NCI-H2196 (cell line): ENCODE measurements at regions not wholly inside any gene's neighbourhood (a gene's known extent, or its start where the extent isn't known, plus 50 kb on each side); places are given as distances from the start of the nearest gene placed in this dataset.

Source experiments
- DNase-seq: peaks from one replicate; lab custom pipeline; 2025; ENCODE audit not compliant: unreplicated experiment; lab: John Stamatoyannopoulos, UW

DNA sequence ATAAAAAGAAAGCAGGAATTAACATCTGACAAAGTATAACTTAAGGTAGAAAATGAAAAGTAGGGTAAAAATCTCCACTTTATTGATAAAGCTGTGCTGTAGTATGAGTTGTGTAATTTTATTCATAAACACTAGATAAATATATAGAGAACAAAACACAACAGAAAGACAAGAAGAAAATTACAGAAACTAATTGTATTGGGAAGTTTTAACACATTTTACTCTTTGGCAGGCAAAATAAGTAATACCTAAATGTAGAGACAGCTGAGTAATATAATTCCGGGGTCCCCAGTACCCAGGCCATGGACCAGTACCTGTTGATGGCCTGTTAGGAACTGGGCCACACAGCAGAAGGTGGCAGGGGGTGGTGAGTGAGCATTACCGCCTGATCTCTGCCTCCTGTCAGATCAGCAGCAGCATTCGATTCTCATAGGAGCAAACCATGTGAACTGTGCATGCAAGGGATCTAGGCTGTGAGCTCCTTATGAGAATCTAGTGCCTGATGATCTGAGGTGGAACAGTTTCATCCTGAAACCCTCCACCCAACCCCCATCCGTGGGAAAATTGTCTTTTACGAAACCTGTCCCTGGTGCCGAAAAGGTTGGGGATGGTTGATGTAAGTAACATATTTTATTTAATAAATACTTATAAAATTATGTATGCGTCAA lies 84.4 kb upstream of the ETV6 start:
- DNase-seq: no peak

DNA sequence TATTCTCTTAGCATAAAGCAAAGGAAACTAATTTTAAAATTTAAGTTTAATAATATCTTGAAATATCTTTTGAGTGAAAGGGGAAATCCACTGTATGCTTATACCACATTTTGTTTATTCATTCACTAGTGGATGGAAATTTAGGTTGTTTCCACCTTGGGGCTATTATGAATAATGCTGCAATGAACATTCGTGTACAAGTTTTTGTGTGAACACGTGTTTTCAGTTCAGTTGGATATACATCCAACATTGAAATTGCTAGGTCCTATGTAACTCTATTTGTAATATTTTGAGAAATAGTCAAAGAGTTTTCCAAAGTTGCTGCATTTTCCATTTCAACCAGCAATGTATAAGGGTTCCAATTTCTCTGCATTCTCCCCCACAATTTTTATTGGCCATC lies 83.7 kb upstream of the ETV6 start:
- DNase-seq: no peak

DNA sequence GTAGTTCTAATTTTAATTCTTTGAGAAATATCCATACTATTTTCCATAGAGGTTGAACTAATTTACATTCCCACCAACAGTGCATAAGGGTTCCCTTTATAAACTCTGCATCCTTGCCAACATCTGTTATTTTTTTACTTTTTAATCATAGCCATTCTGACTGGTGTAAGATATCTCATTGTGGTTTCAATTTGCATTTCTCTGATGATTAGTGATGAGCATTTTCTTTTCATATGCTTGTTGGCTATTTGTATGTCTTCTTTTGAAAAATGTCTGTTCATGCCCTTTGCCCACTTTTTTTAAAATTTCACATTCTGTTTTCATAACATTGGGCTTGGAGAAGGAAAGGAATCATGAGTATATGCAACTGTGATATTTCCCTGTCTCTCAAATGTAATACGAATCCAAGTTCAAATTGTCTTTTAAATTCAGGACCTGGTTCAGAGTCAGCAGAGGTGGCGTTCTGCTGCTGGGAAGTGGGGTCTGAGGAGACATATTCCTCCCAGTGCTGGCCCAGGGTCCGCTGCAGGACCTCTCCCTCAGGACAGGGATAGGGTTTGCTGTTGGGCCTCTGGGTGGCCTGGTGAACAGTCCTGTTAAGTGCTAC lies 81.2 kb upstream of the ETV6 start:
- no peak for DNase-seq

DNA sequence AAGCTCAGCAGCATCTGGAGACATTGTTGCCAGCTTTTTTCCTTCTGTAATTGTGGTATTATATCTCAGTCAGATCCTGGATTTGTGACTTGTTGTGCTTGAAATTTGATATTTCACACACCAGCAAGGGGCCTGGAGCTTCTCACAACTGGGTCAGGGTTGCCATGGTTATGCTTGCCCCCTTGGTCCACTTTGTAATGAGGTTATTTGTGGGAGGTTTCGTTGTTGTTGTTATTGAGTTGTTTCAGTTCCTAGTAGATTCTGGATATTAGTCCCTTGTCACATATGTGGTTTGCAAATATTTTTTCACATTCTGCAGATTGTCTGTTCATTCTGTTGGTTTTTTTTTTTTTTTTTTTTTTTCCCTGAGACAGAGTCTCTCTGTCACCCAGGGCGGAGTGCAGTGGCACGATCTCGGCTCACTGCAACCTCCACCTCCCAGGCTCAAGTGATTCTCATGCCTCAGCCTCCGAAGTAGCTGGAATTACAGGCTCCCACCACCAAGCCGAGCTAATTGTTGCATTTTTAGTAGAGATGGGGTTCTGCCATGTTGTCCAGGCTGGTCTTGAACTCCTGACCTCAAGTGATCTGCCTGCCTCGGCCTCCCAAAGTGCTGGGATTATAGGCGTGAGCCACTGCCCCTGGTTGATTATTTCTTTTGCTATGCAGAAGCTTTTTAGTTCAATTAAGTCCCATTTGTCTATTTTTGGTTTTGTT lies 80.6 kb upstream of the ETV6 start:
- no peak for DNase-seq

DNA sequence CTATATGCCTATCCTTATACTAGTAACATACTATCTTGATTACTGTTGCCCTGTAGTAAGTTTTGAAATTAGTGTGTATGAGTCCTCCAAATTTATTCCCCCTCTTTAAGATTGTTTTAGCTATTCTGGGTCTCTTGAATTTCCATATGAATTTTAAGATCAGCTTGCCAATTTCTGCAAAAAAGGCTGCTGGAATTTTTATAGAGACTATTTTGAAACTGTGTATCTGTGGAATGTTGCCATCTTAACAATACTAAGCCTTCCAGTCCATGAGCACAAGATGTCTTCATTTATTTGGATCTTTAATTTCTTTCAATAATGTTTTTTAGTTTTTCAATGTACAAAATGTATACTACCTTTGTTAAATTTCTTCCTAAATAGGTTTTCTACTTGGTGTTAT lies 79.8 kb upstream of the ETV6 start:
- no peak for DNase-seq

DNA sequence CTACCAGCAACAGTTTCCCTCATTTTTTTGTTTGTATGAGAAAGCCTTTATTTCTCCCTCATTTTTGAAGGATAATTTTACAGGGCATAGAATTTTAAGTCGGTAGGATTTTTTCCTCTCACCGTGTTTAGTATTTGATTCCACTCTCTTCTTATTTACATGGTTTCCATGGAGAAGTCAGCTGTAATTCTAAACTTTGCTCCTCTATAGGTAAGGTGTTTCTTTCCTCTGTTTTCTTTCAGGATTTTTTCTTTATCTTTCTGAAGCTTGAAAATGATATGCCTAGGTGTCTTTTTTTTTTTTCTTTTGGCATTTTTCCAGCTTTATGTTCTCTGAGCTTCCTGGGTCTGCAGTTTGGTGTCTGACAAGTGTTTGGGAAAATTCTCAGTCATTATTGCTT lies 75.6 kb upstream of the ETV6 start:
- DNase-seq: no peak

DNA sequence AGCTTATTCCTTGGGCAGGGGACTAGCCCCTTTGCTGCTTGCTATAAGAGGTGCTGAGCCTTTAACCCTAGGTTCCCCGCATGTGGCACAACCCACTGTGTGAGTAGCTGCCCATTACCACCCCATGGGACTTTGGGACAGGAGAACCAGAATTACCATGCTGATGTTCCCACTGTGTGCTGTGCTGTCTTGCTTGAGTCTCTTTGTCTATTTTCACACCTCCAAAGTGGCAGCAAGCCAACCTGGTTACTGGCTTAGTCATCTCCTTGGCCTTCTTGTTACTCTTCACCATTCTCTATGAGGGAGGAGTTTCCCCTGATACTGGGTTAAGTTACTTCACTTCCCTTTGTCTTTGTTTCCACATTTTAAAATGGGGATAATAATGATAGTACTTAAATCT lies 73.4 kb upstream of the ETV6 start:
- no peak for DNase-seq

DNA sequence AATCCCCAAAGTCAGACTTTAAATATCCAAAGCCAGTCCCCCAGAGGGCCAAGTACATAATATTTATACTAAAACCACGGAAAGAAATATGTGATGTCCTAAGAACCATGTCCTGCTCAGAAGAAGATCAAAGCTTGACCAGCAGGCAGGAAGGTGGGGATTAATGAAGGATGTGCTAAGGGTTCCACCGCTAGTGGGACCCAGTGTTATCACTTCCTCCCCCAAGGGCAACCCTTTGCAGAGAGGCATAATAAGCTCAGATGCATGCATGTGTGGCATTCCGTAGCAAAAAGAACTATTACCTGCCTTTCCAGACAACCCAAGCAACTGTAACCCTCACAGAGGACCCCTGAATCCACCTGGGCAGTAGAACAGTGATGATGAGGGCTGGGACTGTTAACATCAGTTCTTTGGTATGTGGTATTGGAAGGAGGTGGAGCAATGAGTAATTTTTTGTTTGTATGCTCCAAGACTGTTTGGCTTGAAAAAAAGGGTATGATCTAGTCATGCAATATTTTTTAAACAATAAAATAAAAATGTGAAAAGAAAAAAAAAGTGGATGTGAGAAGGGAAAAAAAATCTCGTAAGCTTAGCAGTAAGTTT lies 71.7 kb upstream of the ETV6 start:
- no peak for DNase-seq

DNA sequence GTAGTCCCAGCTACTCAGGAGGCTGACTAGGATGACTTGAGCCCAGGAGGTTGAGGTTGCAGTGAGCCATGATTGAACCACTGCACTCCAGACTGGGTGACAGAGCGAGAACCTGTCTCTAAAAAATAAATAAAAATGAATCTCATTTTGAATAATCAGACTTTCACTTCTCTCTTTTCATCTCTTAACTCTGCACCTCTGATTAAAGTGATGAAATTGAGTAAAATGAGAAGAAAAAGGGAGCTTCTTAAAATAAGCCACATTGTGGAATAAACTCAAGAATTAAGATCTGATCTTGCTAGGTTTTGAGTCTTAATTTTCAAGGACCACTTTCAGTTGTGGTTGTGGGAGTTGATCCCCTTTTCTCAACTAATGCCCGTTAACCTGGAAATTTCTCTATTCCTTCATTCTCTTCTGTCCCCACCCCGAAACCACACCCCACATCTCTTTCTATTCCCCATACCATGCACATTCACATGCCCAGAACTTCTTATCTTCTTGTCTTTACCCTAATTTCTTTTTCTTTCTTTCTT lies 70.9 kb upstream of the ETV6 start:
- DNase-seq: no peak

DNA sequence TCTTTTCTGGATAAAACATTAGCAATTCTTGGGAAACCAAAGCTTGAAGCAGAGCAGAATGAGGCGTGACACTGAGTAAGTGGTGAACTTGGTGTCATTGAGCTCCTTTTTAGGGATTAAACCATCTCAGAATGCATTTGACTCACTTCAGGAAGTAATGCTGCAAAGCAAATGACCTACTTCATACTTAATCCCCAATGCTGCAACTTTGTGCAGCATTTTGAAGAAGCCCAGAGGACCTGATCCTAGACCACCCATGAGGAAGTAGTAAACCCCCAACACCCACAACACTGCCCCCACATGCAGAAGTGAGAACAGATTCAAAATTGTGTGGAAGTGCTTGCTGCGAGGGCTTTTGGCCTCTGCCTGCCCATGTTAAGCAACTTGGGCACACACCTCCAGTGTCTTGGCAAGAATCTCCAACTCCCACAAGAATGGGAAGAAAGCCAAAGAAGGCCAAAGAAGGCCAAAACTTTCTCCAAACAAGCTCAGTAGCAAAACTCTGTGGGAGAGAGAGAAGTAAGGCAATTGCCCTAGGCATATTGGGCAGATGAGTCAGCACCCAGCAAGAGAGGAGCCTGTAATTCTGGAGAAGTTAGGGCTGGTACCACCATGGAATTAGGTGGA lies 69.2 kb upstream of the ETV6 start:
- no peak for DNase-seq

DNA sequence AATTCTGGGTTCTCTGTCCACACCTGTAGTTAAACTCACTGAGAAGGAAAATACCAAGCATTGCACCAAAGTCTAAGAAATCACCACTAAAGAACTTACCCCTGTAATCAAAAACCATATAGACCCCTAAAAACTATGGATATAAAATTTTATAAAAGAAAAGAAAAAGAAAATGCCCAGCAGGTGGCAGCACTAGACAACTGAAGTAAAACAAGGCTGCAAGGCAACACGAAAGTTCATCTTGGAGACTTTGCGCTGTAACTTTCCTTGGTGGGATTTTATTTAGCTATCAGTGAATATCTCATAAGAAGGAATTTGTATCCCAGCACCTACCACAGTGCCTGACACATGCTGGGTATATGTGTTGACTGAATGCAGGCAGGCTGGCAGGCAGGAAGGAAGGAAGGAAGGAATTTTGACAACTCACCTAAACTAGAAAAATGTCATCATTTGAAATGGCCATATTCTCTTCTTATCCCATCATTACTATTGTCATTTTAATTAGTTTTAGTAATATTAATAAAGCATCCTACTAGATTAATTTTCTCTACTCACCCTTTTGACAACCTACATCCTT lies 68.2 kb upstream of the ETV6 start:
- peak; percentile 72 for DNase-seq

DNA sequence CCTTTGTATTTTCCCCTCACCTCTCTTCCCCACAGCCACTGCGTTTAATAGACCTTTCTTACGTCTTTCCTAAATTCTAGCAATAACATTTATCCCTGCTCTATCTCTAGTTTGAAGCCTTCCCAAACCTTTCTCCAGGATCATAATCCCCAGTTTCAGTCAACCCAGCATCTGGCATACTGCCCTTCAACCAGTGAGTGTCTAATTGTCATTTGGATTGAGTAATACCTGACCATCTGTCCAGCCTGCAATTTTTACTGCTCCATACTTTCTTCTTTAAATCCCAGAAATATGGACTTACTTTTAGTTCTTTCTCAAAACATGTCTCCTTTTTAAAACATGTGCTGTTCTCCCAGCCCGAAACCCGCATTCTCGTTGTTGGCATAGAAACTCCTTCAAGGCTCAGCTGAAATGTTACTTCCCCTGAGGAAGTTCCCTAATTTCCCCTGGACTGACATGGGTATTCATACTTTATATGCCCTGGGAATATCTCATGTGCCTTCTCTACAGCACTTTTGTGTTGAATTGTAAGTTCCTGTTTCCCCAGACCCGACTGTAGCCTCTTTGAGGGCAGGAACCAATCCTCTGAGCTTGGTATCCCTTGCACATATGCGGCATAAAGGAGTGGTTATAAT lies 65.1 kb upstream of the ETV6 start:
- no peak for DNase-seq

DNA sequence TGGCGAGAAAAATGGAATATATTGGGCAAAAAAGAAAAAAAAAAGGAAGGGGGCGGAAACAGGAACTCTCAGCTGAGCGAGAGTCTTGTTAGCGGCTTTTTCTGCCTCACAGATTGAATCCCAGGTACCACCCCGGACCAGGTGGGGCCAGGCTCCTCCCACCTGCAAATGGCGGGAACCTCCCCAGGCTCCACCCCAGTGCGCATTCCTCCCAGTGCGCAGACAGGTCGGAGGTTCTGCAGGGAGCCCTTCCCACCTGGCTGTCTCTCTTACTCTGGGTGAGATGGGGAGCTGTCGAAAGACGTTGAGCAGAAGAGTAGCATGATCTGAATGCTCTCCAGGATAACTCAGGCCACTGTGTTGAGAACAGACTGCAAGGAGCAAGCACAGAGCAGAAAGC lies 57.0 kb upstream of the ETV6 start:
- DNase-seq: no peak

DNA sequence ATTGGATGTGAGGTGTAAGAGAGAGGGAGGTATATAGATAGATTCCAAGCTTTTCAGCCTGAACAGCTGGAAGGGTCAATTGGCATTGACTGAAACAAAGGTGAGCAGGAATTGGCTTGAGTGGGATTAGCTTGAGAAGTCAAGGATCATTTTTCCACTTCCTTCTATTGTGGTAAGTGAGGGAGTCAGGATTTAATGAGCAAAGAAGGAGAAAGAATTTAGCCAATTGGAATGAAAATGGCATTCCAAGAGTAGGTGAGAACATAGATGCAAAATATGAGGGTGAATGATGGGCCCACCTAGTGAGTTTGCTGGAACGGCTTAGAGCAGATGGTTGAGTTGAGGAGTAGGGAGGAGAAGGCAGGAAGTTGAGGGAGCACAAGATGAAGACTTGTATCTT lies 56.5 kb upstream of the ETV6 start:
- no peak for DNase-seq

DNA sequence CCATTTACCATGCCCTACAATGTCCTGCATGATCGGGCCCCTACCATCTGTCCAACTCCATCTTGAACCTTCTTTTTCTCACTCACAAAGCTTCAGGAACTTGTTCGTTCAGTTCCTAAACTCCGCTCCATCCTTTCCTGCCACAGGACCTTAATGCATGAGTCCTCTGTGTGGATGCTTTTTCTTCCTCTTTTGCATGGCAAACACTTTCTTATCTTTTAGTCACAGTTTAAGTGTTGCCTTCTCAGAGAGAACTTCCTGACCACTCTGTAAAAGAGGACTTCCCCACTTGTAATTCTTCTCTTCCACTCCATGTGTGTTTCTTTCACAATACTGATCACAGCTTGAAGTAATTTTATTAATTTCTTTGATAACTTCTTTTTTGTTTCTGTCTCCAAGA lies 54.4 kb upstream of the ETV6 start:
- no peak for DNase-seq

DNA sequence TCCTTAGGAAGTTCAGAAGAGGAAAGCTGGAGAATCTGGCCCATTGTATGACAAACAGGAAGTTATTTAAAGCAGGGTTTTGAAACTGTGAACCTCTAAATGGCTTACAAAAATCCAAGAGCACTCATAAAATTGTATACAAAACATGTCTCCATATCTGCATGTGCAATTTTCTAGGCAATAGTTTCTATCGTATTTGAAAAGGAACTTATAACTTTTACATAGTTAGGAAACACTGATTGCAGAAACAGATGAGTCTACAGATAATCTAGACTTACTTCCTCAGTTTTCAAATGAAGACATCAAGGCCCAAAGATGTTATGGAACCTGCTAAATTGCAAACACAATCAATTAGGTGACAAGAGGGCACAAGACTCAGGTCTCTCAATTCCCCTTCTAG lies 53.3 kb upstream of the ETV6 start:
- no peak for DNase-seq

DNA sequence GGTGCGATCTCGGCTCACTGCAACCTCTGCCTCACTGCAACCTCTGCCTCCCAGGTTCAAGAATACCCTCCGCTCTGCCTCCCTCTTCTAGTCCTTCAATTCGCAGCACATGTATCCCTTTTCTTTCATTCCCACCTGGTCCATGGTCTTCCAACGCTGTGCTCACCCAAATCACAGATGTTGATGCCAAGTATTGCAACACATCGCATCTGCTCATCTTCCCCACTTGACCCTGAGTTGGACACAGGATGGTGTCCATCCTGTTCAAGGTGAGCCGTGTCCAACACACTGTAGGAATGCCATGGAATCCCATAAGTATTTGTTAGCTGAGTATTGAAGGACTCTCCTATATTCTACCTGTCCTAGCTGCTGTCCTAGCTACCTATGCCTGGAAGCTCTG lies 50.6 kb upstream of the ETV6 start:
- no peak for DNase-seq
